OCI-LY7 (cell line): ENCODE measurements at regions not wholly inside any gene's neighbourhood (a gene's known extent, or its start where the extent isn't known, plus 50 kb on each side); places are given as distances from the start of the nearest gene placed in this dataset.

ENCODE experiments used
- EZH2phosphoT487 ChIP-seq: fragments of 200-600 bp; sonication (generic); IDR thresholded peaks from 2 replicates; pipeline ENCODE4 v1.6.1; 2018; ENCODE audit warnings: low read depth, borderline replicate concordance, mild to moderate bottlenecking, mixed run types, antibody characterized with exemption, low read length, moderate library complexity, mixed read lengths
- TF ChIP-seq, protein P1 (sequence below): fragments of 200-600 bp; sonication (generic); conservative IDR thresholded peaks from 2 replicates; pipeline ENCODE4 v1.5.1; 2014; ENCODE audit warnings: mild to moderate bottlenecking, antibody characterized with exemption, low read length, moderate library complexity, mixed read lengths

DNA sequence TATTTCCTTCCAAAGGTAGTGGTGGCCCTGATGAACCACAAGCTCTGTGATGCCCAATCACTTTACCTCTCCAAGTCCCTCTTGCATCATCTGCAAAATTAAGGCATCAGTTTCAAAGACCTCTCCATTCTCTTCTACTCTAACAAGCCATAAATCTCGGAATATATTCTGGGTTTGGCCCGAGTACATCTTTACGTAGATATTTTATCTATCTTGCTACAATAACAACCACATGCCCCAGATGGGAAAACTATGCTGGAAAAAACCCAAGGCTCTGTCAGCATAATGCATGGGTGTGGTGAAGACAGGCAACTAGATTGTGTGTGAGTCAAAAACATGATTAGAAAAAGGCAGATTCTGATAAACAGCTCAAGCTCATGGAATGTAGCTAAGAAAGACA lies 228.2 kb upstream of the BLID start:
- TF ChIP-seq, protein P1, sequence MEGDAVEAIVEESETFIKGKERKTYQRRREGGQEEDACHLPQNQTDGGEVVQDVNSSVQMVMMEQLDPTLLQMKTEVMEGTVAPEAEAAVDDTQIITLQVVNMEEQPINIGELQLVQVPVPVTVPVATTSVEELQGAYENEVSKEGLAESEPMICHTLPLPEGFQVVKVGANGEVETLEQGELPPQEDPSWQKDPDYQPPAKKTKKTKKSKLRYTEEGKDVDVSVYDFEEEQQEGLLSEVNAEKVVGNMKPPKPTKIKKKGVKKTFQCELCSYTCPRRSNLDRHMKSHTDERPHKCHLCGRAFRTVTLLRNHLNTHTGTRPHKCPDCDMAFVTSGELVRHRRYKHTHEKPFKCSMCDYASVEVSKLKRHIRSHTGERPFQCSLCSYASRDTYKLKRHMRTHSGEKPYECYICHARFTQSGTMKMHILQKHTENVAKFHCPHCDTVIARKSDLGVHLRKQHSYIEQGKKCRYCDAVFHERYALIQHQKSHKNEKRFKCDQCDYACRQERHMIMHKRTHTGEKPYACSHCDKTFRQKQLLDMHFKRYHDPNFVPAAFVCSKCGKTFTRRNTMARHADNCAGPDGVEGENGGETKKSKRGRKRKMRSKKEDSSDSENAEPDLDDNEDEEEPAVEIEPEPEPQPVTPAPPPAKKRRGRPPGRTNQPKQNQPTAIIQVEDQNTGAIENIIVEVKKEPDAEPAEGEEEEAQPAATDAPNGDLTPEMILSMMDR: no peak
- no peak for TF ChIP-seq EZH2phosphoT487
